ENCODE measurements at regions not wholly inside any gene's neighbourhood (a gene's known extent, or its start where the extent isn't known, plus 50 kb on each side); places are given as distances from the start of the nearest gene placed in this dataset.

- no peak for TF ChIP-seq CTCF (conservative IDR thresholded peaks at IDR 0.05; ENCODE audit: low read depth)
- no peak overlapping the region for H3K27ac ChIP-seq
- ChIA-PET POLR2A (ENCODE audit: low non-redundant PET) (no interaction called here), CTCF (no interaction called here)
- no peak for DNase-seq (ENCODE audit: low spot score)
These were observed 74.7 kb upstream of the TRPC4 start for GRCh38 chr13:37944081-37944868.

- DNase-seq (ENCODE audit: low spot score), result no peak
- POLR2A ChIA-PET (ENCODE audit: low non-redundant PET), result no interaction called here
- TF ChIP-seq CTCF (conservative IDR thresholded peaks at IDR 0.05; ENCODE audit: low read depth), result no peak
- H3K27ac ChIP-seq, result no peak overlapping the region
- CTCF ChIA-PET, result no interaction called here
These were observed 73.4 kb upstream of the TRPC4 start for GRCh38 chr13:37942929-37943328.

- no peak for TF ChIP-seq CTCF (conservative IDR thresholded peaks at IDR 0.05; ENCODE audit: low read depth)
- no peak overlapping the region for H3K27ac ChIP-seq
- ChIA-PET CTCF (interaction anchor here (0.6 kb wide), 1 partner anchor 1037 kb away, joined by 3 read pairs; no protein-coding TSS in a partner anchor), POLR2A (ENCODE audit: low non-redundant PET) (no interaction called here)
- no peak for DNase-seq (ENCODE audit: low spot score)
These were observed 65.0 kb upstream of the TRPC4 start for GRCh38 chr13:37934339-37935191.

- no peak overlapping the region for H3K27ac ChIP-seq
- no peak for TF ChIP-seq CTCF (conservative IDR thresholded peaks at IDR 0.05; ENCODE audit: low read depth)
- DNase-seq (ENCODE audit: low spot score), result no peak
- CTCF ChIA-PET, result interaction anchor here (0.5 kb wide), 1 partner anchor 1458 kb away, joined by 7 read pairs; no protein-coding TSS in a partner anchor
- POLR2A ChIA-PET (ENCODE audit: low non-redundant PET), result no interaction called here
These were observed 59.7 kb upstream of the TRPC4 start for GRCh38 chr13:37929308-37929707.

GRCh38 chr13:37927561-37927960 lies 58.0 kb upstream of the TRPC4 start:
- POLR2A ChIA-PET (ENCODE audit: low non-redundant PET), result no interaction called here
- CTCF ChIA-PET, result no interaction called here
- DNase-seq (ENCODE audit: low spot score), result no peak
- no peak for TF ChIP-seq CTCF (conservative IDR thresholded peaks at IDR 0.05; ENCODE audit: low read depth)
- no peak overlapping the region for H3K27ac ChIP-seq

- POLR2A ChIA-PET (ENCODE audit: low non-redundant PET), result no interaction called here
- no peak overlapping the region for H3K27ac ChIP-seq
- no peak for TF ChIP-seq CTCF (conservative IDR thresholded peaks at IDR 0.05; ENCODE audit: low read depth)
- CTCF ChIA-PET, result no interaction called here
- DNase-seq (ENCODE audit: low spot score), result no peak
These were observed 56.4 kb upstream of the TRPC4 start for GRCh38 chr13:37925878-37926473.
